SJSA1 (cell line): ENCODE measurements at regions not wholly inside any gene's neighbourhood (a gene's known extent, or its start where the extent isn't known, plus 50 kb on each side); places are given as distances from the start of the nearest gene placed in this dataset.

Source experiments
- DNase-seq, 2 experiments: peaks; one replicate each; pipeline ENCODE4 v3.0.0-alpha.2; 2015 to 2020; ENCODE audit warnings: low spot score in 2 of 2, low read depth in 1 of 2
- H3K27ac ChIP-seq: fragments of 250-450 bp; sonication (Bioruptor Pico); 2 replicates; pipeline ENCODE4 v1.5.1; 2020; ENCODE audit warnings: mild to moderate bottlenecking, moderate library complexity
- H3K27me3 ChIP-seq: fragments of 250-450 bp; sonication (Bioruptor Pico); replicated peaks from 2 replicates; pipeline ENCODE4 v1.5.1; 2020; ENCODE audit warnings: mild to moderate bottlenecking, moderate library complexity
- H3K36me3 ChIP-seq: fragments of 250-450 bp; sonication (Bioruptor Pico); 2 replicates; pipeline ENCODE4 v1.5.1; 2020; ENCODE audit warnings: mild to moderate bottlenecking
- H3K4me1 ChIP-seq: fragments of 250-450 bp; sonication (Bioruptor Pico); replicated peaks from 2 replicates; pipeline ENCODE4 v1.6.1; 2021; ENCODE audit warnings: mild to moderate bottlenecking
- H3K4me3 ChIP-seq: fragments of 250-450 bp; sonication (Bioruptor Pico); 2 replicates; pipeline ENCODE4 v1.5.1; 2020; ENCODE audit warnings: mild to moderate bottlenecking
- H3K9me3 ChIP-seq: fragments of 250-450 bp; sonication (Bioruptor Pico); replicated peaks from 2 replicates; pipeline ENCODE4 v1.5.1; 2020; ENCODE audit warnings: mild to moderate bottlenecking

- peaks cover 69% of the 10 kb centered on the region for H3K4me1 ChIP-seq
- no peaks in the 10 kb centered on the region for H3K9me3 ChIP-seq
- DNase-seq, result peak; percentile 84 to 89
- no peaks in the 10 kb centered on the region for H3K27me3 ChIP-seq
- peak overlapping the region; percentile 99 for H3K27ac ChIP-seq
- H3K4me3 ChIP-seq, result peak overlapping the region; percentile 21
- H3K36me3 ChIP-seq, result no peaks in the 10 kb centered on the region
Observed at GRCh38 chr3:101940521-101941317, 91.4 kb downstream of the NFKBIZ start.

GRCh38 chr3:101941318-101942040, 92.2 kb downstream of the NFKBIZ start:
- peaks cover 62% of the 10 kb centered on the region for H3K4me1 ChIP-seq
- H3K4me3 ChIP-seq, result peak overlapping the region; percentile 21
- H3K36me3 ChIP-seq, result no peaks in the 10 kb centered on the region
- peak overlapping the region; percentile 99 for H3K27ac ChIP-seq
- no peaks in the 10 kb centered on the region for H3K27me3 ChIP-seq
- H3K9me3 ChIP-seq, result no peaks in the 10 kb centered on the region
- peak in 1 of 2 experiments; percentile 22 for DNase-seq

GRCh38 chr3:101942356-101942755, 93.0 kb downstream of the NFKBIZ start:
- Histone ChIP-seq H3K4me3 (no peak overlapping the region), H3K27ac (peak overlapping the region; percentile 99), H3K9me3 (no peaks in the 10 kb centered on the region), H3K27me3 (no peaks in the 10 kb centered on the region), H3K4me1 (peaks cover 53% of the 10 kb centered on the region), H3K36me3 (no peaks in the 10 kb centered on the region)
- DNase-seq, result no peak

GRCh38 chr3:101943029-101943428, 93.7 kb downstream of the NFKBIZ start:
- no peaks in the 10 kb centered on the region for H3K27me3 ChIP-seq
- no peak for DNase-seq
- no peaks in the 10 kb centered on the region for H3K9me3 ChIP-seq
- H3K36me3 ChIP-seq, result no peaks in the 10 kb centered on the region
- no peak overlapping the region for H3K4me3 ChIP-seq
- H3K27ac ChIP-seq, result no peak overlapping the region
- peaks cover 49% of the 10 kb centered on the region for H3K4me1 ChIP-seq

- H3K27me3 ChIP-seq, result no peaks in the 10 kb centered on the region
- H3K27ac ChIP-seq, result no peak overlapping the region
- DNase-seq, result no peak
- no peak overlapping the region for H3K4me3 ChIP-seq
- H3K9me3 ChIP-seq, result no peaks in the 10 kb centered on the region
- no peaks in the 10 kb centered on the region for H3K36me3 ChIP-seq
- peaks cover 36% of the 10 kb centered on the region for H3K4me1 ChIP-seq
Observed at GRCh38 chr3:101944308-101944707, 95.0 kb downstream of the NFKBIZ start.

- peaks cover 31% of the 10 kb centered on the region for H3K4me1 ChIP-seq
Observed at GRCh38 chr3:101945980-101946379, 96.7 kb downstream of the NFKBIZ start.

GRCh38 chr3:101946906-101947305, 97.6 kb downstream of the NFKBIZ start:
- no peak for DNase-seq
- no peaks in the 10 kb centered on the region for H3K27me3 ChIP-seq
- H3K9me3 ChIP-seq, result no peaks in the 10 kb centered on the region
- H3K27ac ChIP-seq, result no peak overlapping the region
- no peaks in the 10 kb centered on the region for H3K36me3 ChIP-seq
- H3K4me1 ChIP-seq, result peaks cover 23% of the 10 kb centered on the region
- no peak overlapping the region for H3K4me3 ChIP-seq

More at GRCh38 chr3:101945980-101946379, 96.7 kb downstream of the NFKBIZ start:
- Histone ChIP-seq H3K4me3 (no peak overlapping the region), H3K27ac (no peak overlapping the region), H3K27me3 (no peaks in the 10 kb centered on the region), H3K9me3 (no peaks in the 10 kb centered on the region), H3K36me3 (no peaks in the 10 kb centered on the region)
- no peak for DNase-seq

- Histone ChIP-seq H3K27me3 (no peaks in the 10 kb centered on the region), H3K27ac (peak overlapping the region; percentile 49), H3K4me3 (no peak overlapping the region)
Observed at GRCh38 chr3:101950510-101950909, 101.2 kb downstream of the NFKBIZ start.

GRCh38 chr3:101950985-101951733, 101.8 kb downstream of the NFKBIZ start:
- Histone ChIP-seq H3K4me3 (no peak overlapping the region), H3K9me3 (no peaks in the 10 kb centered on the region), H3K27ac (peak overlapping the region; percentile 49; the same call in 1 of the 2 replicates), H3K27me3 (no peaks in the 10 kb centered on the region), H3K4me1 (peaks cover 15% of the 10 kb centered on the region), H3K36me3 (no peaks in the 10 kb centered on the region)
- DNase-seq, result no peak

More at GRCh38 chr3:101950510-101950909, 101.2 kb downstream of the NFKBIZ start:
- Histone ChIP-seq H3K9me3 (no peaks in the 10 kb centered on the region), H3K36me3 (no peaks in the 10 kb centered on the region), H3K4me1 (peaks cover 15% of the 10 kb centered on the region)
- DNase-seq, result peak in 1 of 2 experiments; percentile 50

- H3K36me3 ChIP-seq, result no peaks in the 10 kb centered on the region
- no peak for DNase-seq
- no peaks in the 10 kb centered on the region for H3K27me3 ChIP-seq
- no peaks in the 10 kb centered on the region for H3K9me3 ChIP-seq
- no peak overlapping the region for H3K27ac ChIP-seq
- no peak overlapping the region for H3K4me3 ChIP-seq
- peaks cover 15% of the 10 kb centered on the region for H3K4me1 ChIP-seq
Observed at GRCh38 chr3:101954361-101954760, 105.0 kb downstream of the NFKBIZ start.

GRCh38 chr3:101954936-101955335, 105.6 kb downstream of the NFKBIZ start:
- no peak for DNase-seq
- no peaks in the 10 kb centered on the region for H3K9me3 ChIP-seq

GRCh38 chr3:101962055-101962454, 112.7 kb downstream of the NFKBIZ start:
- Histone ChIP-seq H3K4me1 (no peaks in the 10 kb centered on the region), H3K27me3 (no peaks in the 10 kb centered on the region), H3K4me3 (no peak overlapping the region), H3K27ac (no peak overlapping the region), H3K36me3 (no peaks in the 10 kb centered on the region), H3K9me3 (no peaks in the 10 kb centered on the region)
- no peak for DNase-seq

More at GRCh38 chr3:101954936-101955335, 105.6 kb downstream of the NFKBIZ start:
- Histone ChIP-seq H3K27me3 (no peaks in the 10 kb centered on the region), H3K36me3 (no peaks in the 10 kb centered on the region), H3K27ac (no peak overlapping the region), H3K4me3 (no peak overlapping the region), H3K4me1 (peaks cover 15% of the 10 kb centered on the region)

- no peaks in the 10 kb centered on the region for H3K36me3 ChIP-seq
- no peaks in the 10 kb centered on the region for H3K4me1 ChIP-seq
- H3K27me3 ChIP-seq, result no peaks in the 10 kb centered on the region
- DNase-seq, result no peak
- H3K4me3 ChIP-seq, result no peak overlapping the region
- no peaks in the 10 kb centered on the region for H3K9me3 ChIP-seq
- H3K27ac ChIP-seq, result no peak overlapping the region
Observed at GRCh38 chr3:101963902-101964362, 114.6 kb downstream of the NFKBIZ start.
